ENCODE measurements at regions not wholly inside any gene's neighbourhood (a gene's known extent, or its start where the extent isn't known, plus 50 kb on each side); places are given as distances from the start of the nearest gene placed in this dataset.

DNA sequence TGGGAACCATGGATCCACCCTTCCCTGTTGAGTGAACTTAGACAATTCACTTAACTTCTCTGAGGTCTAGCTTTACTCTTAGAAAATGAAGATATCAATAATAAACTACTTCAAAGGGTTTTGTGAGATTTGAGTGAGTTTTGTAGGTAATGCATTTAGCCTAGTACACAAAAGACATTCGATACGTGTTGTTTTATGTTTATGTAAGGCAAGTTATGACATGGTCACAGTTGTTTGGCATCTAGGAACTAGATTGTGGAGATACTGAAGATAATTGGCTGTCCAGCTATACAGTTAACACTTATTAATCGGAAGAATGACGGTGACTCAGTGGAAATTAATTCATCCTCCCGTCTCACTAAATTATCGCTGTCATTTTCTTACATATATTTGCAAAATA lies 1781.1 kb upstream of the TENM3 start:
- DNase-seq (ENCODE audit: low read depth, low spot score), result no peak

GRCh38 chr4:180465364-180465763 lies 1777.8 kb upstream of the TENM3 start:
- no peak for DNase-seq (ENCODE audit: low read depth, low spot score)

GRCh38 chr4:180483036-180483435 lies 1760.2 kb upstream of the TENM3 start:
- no peak for DNase-seq (ENCODE audit: low read depth, low spot score)

DNA sequence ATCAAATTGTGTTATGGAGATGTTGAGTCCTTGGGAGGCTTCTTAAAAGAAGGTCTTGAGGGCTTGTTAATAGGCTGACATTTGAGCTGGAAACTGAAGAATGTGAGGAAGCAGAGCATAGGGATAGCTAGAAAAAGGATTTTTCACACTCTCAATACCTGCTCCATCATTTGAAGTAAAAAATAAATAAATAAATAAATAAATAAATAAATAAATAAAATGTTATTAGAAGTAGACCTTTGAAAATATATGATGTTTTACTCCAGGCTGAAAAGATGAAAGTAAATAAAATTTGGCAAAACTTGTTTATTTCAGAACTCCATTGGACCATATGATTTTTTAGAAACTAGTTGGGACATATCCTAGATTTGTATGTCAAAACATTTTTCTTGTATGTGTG lies 1757.8 kb upstream of the TENM3 start:
- DNase-seq (ENCODE audit: low read depth, low spot score), result no peak

DNA sequence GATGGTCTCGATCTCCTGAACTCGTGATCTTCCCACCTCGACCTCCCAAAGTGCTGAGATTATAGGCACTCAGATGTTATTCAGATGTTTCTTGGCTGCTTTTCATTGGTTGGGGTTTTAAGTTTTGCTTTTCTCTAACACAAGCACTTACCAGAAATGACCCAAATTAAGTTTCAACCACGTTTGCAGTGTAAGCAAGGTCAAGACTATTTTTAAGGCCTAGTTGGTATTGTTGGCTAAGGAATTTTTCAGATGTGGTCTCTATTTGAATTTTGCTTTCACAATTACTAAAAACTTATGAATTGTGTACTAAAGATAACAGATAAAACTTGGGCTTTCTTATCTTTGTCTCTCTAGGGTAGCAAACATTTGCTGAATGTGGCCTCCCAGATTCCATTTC lies 1756.9 kb upstream of the TENM3 start:
- no peak for DNase-seq (ENCODE audit: low read depth, low spot score)

- DNase-seq (ENCODE audit: low read depth, low spot score), result no peak
Measured at GRCh38 chr4:180489787-180490186, 1753.4 kb upstream of the TENM3 start.

- DNase-seq (ENCODE audit: low read depth, low spot score), result no peak
Measured at GRCh38 chr4:180491210-180491609, 1752.0 kb upstream of the TENM3 start.

DNA sequence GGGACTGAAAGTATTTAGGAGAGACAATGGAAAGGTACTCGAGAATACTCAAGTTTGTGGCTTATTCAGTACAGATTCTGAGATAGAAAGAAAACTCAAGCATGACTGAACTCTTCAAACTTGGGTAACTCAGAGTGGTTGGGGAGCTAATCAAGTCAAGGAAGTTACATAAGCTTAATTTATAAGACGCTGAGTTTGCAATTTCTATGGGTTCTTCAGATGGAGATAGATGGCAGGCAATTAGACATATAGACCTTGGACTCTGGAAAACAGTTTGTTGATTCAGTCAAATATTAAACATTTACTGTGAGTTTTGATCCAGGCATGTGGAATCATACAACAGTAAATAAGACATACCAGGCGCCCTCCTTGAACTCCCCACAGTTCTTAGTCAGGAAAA lies 1749.9 kb upstream of the TENM3 start:
- DNase-seq (ENCODE audit: low read depth, low spot score), result no peak

GRCh38 chr4:180500154-180500553 lies 1743.0 kb upstream of the TENM3 start:
- DNase-seq (ENCODE audit: low read depth, low spot score), result no peak

- no peak for DNase-seq (ENCODE audit: low read depth, low spot score)
Measured at GRCh38 chr4:180512801-180513475, 1730.3 kb upstream of the TENM3 start.

- no peak for DNase-seq (ENCODE audit: low read depth, low spot score)
Measured at GRCh38 chr4:180518906-180519305, 1724.3 kb upstream of the TENM3 start.

GRCh38 chr4:180521181-180521580 lies 1722.0 kb upstream of the TENM3 start:
- DNase-seq (ENCODE audit: low read depth, low spot score), result no peak

- DNase-seq (ENCODE audit: low read depth, low spot score), result no peak
Measured at GRCh38 chr4:180525523-180526077, 1717.6 kb upstream of the TENM3 start.

GRCh38 chr4:180528003-180528402 lies 1715.2 kb upstream of the TENM3 start:
- no peak for DNase-seq (ENCODE audit: low read depth, low spot score)

DNA sequence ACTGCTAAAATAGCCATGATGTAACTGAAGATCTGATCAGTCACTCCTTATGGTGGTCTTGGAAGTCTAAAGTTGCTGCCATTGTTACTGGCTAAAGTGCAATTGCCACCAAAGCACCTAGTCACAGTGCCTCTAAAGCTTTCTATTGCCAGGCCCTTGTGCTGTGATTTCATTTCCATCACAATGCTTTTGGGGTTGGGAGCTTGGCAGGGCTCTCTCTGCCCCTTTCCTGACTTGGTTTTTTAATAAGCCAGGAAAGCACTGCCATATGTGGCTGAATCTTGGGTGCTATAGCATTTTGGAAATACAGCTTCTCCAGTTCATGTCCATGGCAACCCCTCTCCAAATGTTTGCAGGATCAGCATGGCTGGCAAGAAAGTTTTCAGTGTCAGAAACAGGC lies 1712.4 kb upstream of the TENM3 start:
- no peak for DNase-seq (ENCODE audit: low read depth, low spot score)

DNA sequence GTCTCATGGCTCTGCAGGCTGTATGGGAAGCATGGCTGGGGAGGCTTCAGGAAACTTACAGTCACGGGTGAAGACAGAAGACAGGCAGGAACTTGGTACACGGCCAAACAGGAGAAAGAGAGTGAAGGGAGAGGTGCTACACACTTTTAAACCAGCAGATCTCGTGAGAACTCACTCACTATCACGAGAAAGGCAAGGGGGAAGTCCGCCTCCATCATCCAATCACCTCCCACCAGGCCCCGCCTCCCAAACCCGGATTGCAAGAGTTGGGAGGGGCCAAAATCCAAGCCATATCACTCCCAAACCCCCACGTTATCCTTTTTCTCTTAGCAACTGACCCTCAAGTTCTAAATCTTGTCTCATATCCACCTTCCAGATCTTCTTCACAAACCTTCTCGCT lies 1710.5 kb upstream of the TENM3 start:
- DNase-seq (ENCODE audit: low read depth, low spot score), result no peak

DNA sequence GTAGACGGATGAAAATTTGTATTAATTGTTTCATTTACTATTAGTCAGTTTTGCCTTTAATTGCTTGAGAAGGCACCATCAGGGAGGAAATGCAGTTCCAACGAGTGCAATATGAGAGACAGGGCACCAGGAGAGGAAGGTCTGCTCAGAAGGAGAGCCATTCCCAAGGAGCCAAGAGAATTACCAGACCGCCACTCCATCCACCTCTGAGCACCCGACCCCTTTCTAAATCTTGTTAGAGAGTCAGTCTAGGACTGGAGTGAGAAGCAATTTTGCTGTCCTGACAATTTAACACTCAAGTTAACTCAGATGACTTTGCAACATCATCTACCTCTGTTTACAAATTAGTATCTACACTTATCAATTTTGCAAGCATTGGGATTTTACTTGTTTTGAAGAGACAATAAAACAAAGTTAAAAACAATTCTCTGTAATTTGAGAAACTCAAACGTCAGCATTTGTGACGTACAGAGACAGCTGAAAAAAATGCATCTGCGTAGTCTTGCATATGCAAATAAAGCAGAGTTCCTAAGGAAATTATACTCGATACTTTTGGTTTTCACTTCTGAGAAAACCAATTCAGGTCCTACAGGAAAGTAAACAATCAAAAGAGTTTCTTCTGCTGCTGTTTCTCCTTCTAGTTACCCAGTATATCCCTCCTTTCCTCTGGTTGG lies 1704.7 kb upstream of the TENM3 start:
- DNase-seq (ENCODE audit: low read depth, low spot score), result no peak

DNA sequence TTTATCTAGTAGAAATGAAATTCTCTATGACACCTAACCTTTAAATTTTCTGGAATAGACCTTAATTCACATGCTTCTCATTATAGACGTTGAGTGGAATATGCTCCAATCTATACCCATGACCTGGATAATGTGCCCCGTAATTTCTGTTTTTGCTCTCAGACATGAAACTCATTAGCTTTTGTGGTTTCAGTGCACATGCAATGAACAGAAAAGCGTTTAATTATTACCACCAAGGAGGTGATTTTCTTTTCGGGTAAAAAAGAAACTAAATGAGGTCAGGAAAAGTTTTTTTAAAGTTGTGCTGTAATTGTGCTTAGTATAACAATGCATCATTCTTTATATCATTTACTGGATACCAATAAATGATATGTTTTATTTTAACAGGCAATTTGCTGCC lies 1703.9 kb upstream of the TENM3 start:
- DNase-seq (ENCODE audit: low read depth, low spot score), result no peak

DNA sequence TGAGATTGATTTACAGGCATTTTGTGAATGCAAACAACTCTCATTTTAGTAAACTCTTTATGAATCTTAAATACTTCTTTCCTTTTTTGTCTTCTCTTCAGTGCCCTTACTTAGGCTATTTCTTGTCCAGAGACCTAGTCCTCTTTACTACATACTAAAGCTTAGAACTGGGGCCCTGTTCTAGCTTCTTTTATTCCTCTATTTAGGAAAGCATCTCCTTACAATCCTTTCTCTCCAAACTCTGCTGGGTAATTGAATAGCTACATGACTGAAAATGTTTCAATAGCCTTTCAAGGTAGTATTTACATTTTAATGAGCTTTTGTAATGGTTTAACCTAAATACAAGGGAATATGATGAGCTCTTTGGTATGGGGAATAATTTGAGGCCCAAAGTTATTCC lies 1701.5 kb upstream of the TENM3 start:
- no peak for DNase-seq (ENCODE audit: low read depth, low spot score)

GRCh38 chr4:180542445-180543100 lies 1700.6 kb upstream of the TENM3 start:
- no peak for DNase-seq (ENCODE audit: low read depth, low spot score)

DNA sequence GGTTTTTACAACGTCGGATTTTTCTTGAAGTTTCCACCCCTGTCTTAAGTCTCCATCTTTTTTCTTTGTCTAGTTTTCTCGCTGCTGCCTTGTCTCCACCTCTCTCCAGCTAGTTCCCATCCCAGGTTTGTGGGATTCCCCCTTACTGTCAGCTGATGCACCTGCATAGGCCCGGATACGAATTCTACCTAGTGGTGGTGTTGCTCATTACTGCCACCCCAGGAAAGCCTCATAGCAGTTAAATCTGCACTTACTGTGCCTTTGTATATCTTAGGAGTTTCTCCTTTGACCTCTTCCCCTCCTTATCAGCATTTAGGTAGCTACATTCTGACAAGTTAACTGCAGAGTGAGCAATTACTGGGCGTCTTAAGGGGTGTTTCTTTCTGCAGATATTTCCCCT lies 1693.1 kb upstream of the TENM3 start:
- no peak for DNase-seq (ENCODE audit: low read depth, low spot score)

DNA sequence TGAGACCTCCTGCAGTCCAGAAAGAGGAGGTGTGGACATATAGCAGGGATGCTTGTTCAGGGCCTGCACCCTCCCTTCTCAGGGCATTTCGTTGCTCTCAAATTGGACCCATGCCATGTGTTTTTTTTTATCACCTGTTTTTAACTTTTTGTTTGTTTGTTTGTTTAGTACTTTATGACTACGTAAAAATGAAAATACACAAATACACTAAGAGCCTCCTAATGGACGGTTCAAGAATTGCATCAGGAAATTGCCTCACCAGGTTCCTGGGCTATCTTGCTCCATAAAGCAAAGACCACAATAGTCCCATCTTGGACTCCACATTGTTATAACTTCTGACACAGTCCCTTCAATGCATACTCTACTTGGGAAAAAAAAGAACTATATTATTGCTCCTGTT lies 1685.9 kb upstream of the TENM3 start:
- no peak for DNase-seq (ENCODE audit: low read depth, low spot score)

GRCh38 chr4:180557950-180558349 lies 1685.3 kb upstream of the TENM3 start:
- no peak for DNase-seq (ENCODE audit: low read depth, low spot score)

All from smooth muscle cell of the brain vasculature (primary cell).